NB4 (cell line): ENCODE measurements at regions not wholly inside any gene's neighbourhood (a gene's known extent, or its start where the extent isn't known, plus 50 kb on each side); places are given as distances from the start of the nearest gene placed in this dataset.

Experiments
- MYC ChIP-seq: IDR thresholded peaks from 2 replicates; pipeline ENCODE4 v1.6.1; 2011; ENCODE audit warnings: low read depth, low read length
- POLR2A ChIP-seq: IDR thresholded peaks from 2 replicates; pipeline ENCODE4 v1.6.1; 2011; ENCODE audit warnings: mild to moderate bottlenecking; ENCODE audit not compliant: insufficient read length; ENCODE audit errors: extremely low read depth
- TF ChIP-seq, protein P1 (sequence below): IDR thresholded peaks from one replicate; pipeline ENCODE4 v1.5.1; 2012; ENCODE audit warnings: low read depth, low read length

DNA sequence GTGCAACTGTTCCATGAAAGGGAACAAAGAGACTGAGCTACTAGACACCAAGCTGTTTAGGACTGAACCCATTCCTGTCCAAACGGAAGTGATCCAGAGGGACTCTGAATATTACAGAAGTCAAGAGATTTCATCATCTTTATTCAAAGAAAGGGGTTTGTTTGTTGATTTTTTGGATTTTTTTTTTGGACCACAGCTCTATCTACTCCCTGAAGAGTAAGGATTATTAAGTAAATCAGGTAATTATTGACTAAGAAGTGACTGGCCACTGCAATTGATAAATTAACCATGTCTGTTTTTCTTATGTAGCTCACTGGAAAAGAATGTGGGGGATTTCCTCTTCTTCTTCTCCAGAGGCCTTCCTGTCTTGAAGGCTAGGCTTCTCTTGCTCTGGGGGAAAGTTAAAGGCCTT lies 146.6 kb upstream of the TPM1 start:
- TF ChIP-seq, protein P1, sequence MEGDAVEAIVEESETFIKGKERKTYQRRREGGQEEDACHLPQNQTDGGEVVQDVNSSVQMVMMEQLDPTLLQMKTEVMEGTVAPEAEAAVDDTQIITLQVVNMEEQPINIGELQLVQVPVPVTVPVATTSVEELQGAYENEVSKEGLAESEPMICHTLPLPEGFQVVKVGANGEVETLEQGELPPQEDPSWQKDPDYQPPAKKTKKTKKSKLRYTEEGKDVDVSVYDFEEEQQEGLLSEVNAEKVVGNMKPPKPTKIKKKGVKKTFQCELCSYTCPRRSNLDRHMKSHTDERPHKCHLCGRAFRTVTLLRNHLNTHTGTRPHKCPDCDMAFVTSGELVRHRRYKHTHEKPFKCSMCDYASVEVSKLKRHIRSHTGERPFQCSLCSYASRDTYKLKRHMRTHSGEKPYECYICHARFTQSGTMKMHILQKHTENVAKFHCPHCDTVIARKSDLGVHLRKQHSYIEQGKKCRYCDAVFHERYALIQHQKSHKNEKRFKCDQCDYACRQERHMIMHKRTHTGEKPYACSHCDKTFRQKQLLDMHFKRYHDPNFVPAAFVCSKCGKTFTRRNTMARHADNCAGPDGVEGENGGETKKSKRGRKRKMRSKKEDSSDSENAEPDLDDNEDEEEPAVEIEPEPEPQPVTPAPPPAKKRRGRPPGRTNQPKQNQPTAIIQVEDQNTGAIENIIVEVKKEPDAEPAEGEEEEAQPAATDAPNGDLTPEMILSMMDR: no peak
- TF ChIP-seq MYC (no peak), POLR2A (no peak)
